ENCODE measurements at regions not wholly inside any gene's neighbourhood (a gene's known extent, or its start where the extent isn't known, plus 50 kb on each side); places are given as distances from the start of the nearest gene placed in this dataset.
A peak's percentile ranks its signal among the peaks of the same experiment; 100 is the strongest.

DNA sequence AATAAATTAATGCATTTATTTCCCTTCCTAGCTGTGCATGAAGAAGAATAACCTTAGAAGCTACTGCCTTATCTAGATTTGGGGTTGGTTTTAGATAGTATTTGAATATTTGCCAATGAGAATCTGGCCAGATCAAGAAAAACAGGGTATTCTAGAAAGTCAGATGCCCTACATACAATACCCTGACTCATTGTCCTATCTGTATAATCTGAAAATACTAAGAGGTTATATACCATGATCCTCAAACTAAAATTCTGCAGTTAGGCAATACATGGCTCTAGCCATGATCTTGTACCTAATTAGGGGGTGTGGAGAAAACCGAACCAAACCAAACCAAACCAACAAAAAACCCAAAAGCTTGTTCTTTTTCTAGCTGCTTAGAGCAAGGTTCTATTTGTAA is 240.4 kb upstream of the LYZL1 start:
- intact Hi-C loops (cut with DNase I; ENCODE audit: low total_unique reads) = no loop called here
- no peaks in the 10 kb centered on the region for H3K9me3 ChIP-seq
- no peak overlapping the region for H3K4me3 ChIP-seq
- TF ChIP-seq POLR2A (IDR thresholded peaks at IDR 0.05) = no peak
- TF ChIP-seq, protein P1, sequence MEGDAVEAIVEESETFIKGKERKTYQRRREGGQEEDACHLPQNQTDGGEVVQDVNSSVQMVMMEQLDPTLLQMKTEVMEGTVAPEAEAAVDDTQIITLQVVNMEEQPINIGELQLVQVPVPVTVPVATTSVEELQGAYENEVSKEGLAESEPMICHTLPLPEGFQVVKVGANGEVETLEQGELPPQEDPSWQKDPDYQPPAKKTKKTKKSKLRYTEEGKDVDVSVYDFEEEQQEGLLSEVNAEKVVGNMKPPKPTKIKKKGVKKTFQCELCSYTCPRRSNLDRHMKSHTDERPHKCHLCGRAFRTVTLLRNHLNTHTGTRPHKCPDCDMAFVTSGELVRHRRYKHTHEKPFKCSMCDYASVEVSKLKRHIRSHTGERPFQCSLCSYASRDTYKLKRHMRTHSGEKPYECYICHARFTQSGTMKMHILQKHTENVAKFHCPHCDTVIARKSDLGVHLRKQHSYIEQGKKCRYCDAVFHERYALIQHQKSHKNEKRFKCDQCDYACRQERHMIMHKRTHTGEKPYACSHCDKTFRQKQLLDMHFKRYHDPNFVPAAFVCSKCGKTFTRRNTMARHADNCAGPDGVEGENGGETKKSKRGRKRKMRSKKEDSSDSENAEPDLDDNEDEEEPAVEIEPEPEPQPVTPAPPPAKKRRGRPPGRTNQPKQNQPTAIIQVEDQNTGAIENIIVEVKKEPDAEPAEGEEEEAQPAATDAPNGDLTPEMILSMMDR (IDR thresholded peaks at IDR 0.05) = no peak
- 85 to 94% methylated on average over 1 of the region's 1 CpG for WGBS, 2 donors
- DNase-seq = no peak
- no peaks in the 10 kb centered on the region for H3K4me1 ChIP-seq
- H3K27ac ChIP-seq = no peak overlapping the region
- no peaks in the 10 kb centered on the region for H3K27me3 ChIP-seq
- H3K36me3 ChIP-seq (ENCODE audit: low read depth, missing control alignments) = no peaks in the 10 kb centered on the region

DNA sequence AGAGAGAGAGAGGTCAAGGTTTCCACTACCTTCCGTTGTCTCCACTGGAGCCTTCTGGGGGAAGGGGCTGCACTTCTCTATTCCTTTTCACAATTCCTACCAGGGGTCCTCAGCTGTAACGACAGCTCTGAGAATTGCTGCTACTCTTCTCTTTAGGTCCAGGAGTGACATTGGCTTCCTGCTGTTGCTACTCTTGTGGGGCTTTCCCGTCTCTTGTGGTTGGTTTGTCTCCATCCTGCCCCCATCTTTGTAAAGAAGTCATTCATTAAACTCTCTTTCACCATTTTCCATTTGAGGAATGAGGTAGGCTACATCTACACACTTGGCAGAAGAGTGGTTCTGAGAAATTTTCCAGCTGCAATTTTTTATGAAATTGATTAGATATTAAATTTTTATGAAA is 238.8 kb upstream of the LYZL1 start:
- TF ChIP-seq, protein P1 (IDR thresholded peaks at IDR 0.05) = no peak
- no peak for TF ChIP-seq POLR2A (IDR thresholded peaks at IDR 0.05)
- Histone ChIP-seq H3K9me3 (no peaks in the 10 kb centered on the region), H3K4me1 (no peaks in the 10 kb centered on the region), H3K36me3 (ENCODE audit: low read depth, missing control alignments) (no peaks in the 10 kb centered on the region), H3K4me3 (no peak overlapping the region), H3K27ac (no peak overlapping the region), H3K27me3 (no peaks in the 10 kb centered on the region)
- intact Hi-C loops (cut with DNase I; ENCODE audit: low total_unique reads) = no loop called here
- DNase-seq = no peak
- WGBS, 2 donors = 91 to 96% methylated on average over 3 of the region's 3 CpGs

DNA sequence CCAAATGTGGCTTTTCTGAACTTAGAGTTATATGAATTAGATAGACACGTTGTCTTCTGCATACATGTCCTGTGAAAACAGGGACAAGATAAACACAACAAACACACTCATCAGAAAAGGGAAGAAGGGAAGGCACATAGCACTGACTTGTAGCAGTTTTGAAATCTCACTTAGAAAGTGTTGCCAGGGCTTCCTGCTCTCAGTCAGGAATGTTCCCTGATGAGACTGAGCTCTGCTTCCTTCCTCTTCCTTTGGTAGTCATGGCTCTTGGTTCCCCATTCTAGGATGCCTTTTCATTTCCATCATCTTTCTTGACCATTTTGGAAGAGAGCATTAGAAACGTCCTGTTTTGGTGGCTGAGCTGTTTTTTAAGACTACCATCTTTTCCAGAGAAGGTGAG is 233.8 kb upstream of the LYZL1 start:
- intact Hi-C loops (cut with DNase I; ENCODE audit: low total_unique reads) = no loop called here
- Histone ChIP-seq H3K27ac (no peak overlapping the region), H3K9me3 (no peaks in the 10 kb centered on the region), H3K36me3 (ENCODE audit: low read depth, missing control alignments) (no peaks in the 10 kb centered on the region), H3K4me3 (no peak overlapping the region), H3K4me1 (no peaks in the 10 kb centered on the region), H3K27me3 (no peaks in the 10 kb centered on the region)
- no peak for DNase-seq
- TF ChIP-seq, protein P1 (IDR thresholded peaks at IDR 0.05) = no peak
- no peak for TF ChIP-seq POLR2A (IDR thresholded peaks at IDR 0.05)
- 64 to 67% methylated on average over 2 of the region's 2 CpGs for WGBS, 2 donors

DNA sequence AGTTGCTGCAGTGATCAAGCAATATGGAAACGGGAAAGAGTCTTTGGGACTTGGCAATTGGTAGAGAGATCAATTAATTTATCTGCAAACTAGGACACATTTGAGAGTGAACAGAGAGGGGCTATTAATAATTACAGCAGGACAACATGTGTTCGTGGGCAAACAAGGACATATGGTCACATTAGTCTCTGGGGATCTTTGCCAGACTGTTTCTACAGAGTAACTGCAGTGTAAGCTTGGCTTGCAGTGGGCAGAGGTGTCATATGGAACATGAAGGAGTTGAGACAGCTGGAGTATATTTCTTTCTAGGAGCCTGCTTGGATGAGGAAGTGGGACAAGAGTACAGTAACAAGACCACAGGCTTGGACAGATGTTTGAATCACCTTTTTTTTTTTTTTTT is 232.1 kb upstream of the LYZL1 start:
- Histone ChIP-seq H3K36me3 (ENCODE audit: low read depth, missing control alignments) (no peaks in the 10 kb centered on the region), H3K27me3 (no peaks in the 10 kb centered on the region), H3K4me1 (no peaks in the 10 kb centered on the region), H3K27ac (no peak overlapping the region), H3K9me3 (no peaks in the 10 kb centered on the region), H3K4me3 (no peak overlapping the region)
- WGBS, 2 donors = 64 to 69% methylated on average over 2 of the region's 2 CpGs
- TF ChIP-seq, protein P1 (IDR thresholded peaks at IDR 0.05) = no peak
- no peak for DNase-seq
- intact Hi-C loops (cut with DNase I; ENCODE audit: low total_unique reads) = no loop called here

DNA sequence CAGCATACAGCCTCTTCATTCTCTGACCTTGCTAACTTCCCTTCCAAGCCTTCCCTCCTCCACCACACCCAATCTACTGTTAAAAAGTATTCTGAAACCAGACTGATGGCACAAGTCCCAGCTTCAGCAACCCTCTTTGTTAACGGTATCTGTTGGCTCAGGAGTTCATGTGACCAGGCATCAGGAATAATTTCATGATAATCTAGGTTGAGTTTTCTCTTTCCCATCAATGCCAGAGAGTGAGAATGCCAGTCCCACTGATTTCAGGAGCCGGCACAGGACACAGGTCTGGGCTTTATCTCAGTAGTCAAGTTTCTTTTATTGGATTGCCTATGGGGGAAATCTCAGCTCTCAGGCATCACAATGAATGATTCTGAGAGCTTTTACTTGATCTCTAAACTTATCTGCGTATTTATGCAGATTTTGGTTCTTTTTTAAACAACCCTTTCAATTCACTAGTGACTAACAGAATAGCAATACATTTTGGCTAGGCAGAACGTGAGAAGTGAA is 231.0 kb upstream of the LYZL1 start:
- H3K4me1 ChIP-seq = no peaks in the 10 kb centered on the region
- intact Hi-C loops (cut with DNase I; ENCODE audit: low total_unique reads) = no loop called here
- peak; percentile 81 for DNase-seq
- H3K36me3 ChIP-seq (ENCODE audit: low read depth, missing control alignments) = no peaks in the 10 kb centered on the region
- no peak for TF ChIP-seq POLR2A (IDR thresholded peaks at IDR 0.05)
- TF ChIP-seq, protein P1 (IDR thresholded peaks at IDR 0.05) = no peak
- no peaks in the 10 kb centered on the region for H3K9me3 ChIP-seq
- 37 to 39% methylated on average over 4 of the region's 4 CpGs for WGBS, 2 donors
- H3K27ac ChIP-seq = peak overlapping the region in 1 of 2 donors; percentile 15
- no peaks in the 10 kb centered on the region for H3K27me3 ChIP-seq
- H3K4me3 ChIP-seq = no peak overlapping the region
